Bronchial epithelial cell (primary cell): ENCODE measurements at regions not wholly inside any gene's neighbourhood (a gene's known extent, or its start where the extent isn't known, plus 50 kb on each side); places are given as distances from the start of the nearest gene placed in this dataset.

ENCODE experiments used
- DNase-seq: peaks from one replicate; pipeline ENCODE4 v3.0.0-alpha.2; 2010; ENCODE audit warnings: low read depth
- FAIRE-seq: peaks from 2 replicates; lab custom pipeline; 2011; peaks lifted over from hg19 to GRCh38; lab: Jason Lieb, UNC
- H3K27me3 ChIP-seq: 2 replicates; pipeline ENCODE4 v1.5.1; 2011; ENCODE audit warnings: low read length; ENCODE audit not compliant: control insufficient read depth, insufficient read depth
- H3K36me3 ChIP-seq: 2 replicates; pipeline ENCODE4 v1.5.1; 2011; ENCODE audit warnings: low read length; ENCODE audit not compliant: control insufficient read depth, insufficient read depth
- H3K4me3 ChIP-seq: 2 replicates; pipeline ENCODE4 v1.5.1; 2011; ENCODE audit warnings: mild to moderate bottlenecking, low read depth, low read length, control low read depth
- CTCF ChIP-seq: IDR thresholded peaks from 2 replicates; pipeline ENCODE4 v1.5.1; 2011; ENCODE audit warnings: mild to moderate bottlenecking, moderate library complexity, low read length, control low read depth, inconsistent platforms; ENCODE audit not compliant: insufficient read depth, severe bottlenecking

- no peak for TF ChIP-seq CTCF
- no peaks in the 10 kb centered on the region for H3K36me3 ChIP-seq
- no peak overlapping the region for H3K4me3 ChIP-seq
- FAIRE-seq (peak; percentile 66), DNase-seq (no peak)
- peaks cover 2% of the 10 kb centered on the region for H3K27me3 ChIP-seq
Measured at GRCh38 chr1:221556435-221556834, 185.5 kb downstream of the DUSP10 start.

DNA sequence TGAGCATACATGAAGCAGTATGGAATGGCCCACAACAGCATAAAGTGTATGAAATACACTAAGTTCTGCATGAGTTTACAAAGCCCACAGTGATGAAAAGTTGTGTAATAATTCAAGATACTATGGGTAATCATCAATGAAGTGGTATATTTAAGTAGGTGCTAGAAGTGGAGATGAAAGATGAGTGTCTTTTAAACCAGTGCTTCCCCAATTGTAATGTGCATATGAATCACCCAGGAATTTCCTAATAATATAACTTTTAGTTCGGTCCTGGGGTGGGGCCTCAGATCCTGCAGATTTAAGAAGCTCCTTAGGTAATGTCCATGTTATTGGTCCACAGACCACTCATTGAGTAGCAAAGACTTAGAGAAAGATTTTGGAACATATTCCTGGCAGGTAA lies 184.9 kb downstream of the DUSP10 start:
- Histone ChIP-seq H3K36me3 (no peaks in the 10 kb centered on the region), H3K27me3 (peaks cover 2% of the 10 kb centered on the region), H3K4me3 (no peak overlapping the region)
- no peak for TF ChIP-seq CTCF
- FAIRE-seq (no peak), DNase-seq (peak; percentile 11)

DNA sequence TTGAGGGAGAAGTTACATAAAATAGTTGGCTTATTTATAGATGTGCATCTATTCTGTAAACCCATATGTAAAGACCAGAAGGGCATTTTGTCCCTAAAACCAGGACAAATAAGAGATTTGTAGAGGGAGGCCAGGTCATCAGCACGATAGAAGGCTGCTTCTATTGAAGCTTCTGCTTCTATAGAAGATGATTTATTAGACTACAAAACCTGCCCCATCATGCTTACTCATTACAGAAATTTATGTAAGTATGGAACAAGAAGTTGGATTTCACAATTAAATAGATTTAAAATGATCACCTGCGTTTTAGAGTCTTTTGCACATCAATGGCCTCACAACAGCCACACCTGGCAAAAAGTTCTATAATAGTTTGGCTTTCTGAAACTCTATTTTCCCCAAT lies 183.5 kb downstream of the DUSP10 start:
- H3K36me3 ChIP-seq, result no peaks in the 10 kb centered on the region
- H3K4me3 ChIP-seq, result no peak overlapping the region
- TF ChIP-seq CTCF, result no peak
- H3K27me3 ChIP-seq, result peaks cover 2% of the 10 kb centered on the region
- no peak for FAIRE-seq
- DNase-seq, result no peak

GRCh38 chr1:221559911-221560310 lies 182.0 kb downstream of the DUSP10 start:
- no peaks in the 10 kb centered on the region for H3K36me3 ChIP-seq
- TF ChIP-seq CTCF, result no peak
- no peak for DNase-seq
- peaks cover 2% of the 10 kb centered on the region for H3K27me3 ChIP-seq
- FAIRE-seq, result no peak
- H3K4me3 ChIP-seq, result no peak overlapping the region

DNA sequence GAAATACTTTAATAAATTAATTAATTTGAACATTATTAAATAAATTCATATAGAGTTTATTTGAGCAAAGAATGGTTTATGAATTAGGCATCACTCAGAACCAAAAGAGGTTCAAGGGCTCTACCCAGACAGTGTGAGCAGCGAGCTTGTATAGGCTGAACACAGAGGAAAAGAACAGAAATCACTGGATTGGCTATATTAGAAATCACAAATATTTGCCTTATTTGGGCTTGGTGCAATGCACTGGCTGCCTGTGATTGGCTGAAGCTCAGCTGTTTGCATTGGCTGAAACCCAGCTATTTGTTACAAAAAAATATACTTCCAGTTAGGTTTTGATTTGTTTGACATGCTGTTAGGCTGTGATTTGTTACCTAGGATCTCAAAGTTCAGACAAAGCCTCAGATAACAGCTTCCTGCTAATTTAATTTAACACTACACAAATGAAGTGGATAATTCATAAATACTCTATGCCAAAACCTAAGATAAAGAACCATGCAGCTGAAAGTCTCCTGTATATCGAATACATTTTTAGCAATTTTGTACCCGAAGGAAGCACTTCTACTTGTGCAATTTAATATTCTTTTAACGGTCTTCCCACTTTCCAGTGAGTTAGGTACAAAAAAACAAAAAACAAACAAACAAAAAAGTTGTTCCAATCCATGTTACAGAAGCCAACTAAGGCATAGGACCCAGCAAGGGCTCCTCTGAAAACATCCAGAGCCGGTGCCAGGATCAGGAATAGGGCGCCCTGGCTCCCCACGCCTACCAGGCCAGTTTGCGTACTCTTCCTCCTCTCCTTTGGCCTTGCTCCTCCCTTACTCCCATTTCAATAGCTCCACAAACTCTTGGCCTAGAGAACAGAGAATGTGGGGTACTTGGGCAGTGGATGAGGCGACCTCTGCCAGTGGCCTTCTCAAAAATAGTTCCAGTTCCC lies 179.1 kb downstream of the DUSP10 start:
- FAIRE-seq (no peak), DNase-seq (no peak)
- Histone ChIP-seq H3K4me3 (no peak overlapping the region), H3K36me3 (no peaks in the 10 kb centered on the region), H3K27me3 (peaks cover 2% of the 10 kb centered on the region)
- TF ChIP-seq CTCF, result no peak
